ENCODE measurements at regions not wholly inside any gene's neighbourhood (a gene's known extent, or its start where the extent isn't known, plus 50 kb on each side); places are given as distances from the start of the nearest gene placed in this dataset.

DNA sequence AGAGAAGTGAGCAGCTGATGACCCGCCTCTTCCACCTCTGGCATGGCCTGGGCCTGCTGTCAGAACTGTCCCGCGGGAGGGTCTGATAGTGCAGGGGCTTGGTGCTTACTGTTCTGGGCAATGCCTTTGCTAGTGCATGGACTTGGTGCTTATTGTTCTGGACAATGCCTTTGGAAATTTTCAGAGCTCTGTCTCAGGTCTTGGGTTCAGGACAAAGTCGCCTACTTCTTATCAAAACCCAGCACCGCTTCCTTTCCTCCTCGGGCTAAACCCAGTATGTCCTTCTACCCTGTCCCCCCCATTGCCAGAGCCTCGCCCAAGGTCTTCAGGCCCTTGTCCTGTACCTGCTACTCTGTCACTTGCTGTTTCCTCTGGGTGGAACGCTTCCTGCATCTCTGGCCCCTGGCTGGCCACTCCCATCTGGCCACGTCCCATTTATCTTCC is 149.6 kb downstream of the ACKR3 start (continued):
- TF ChIP-seq, protein P1, sequence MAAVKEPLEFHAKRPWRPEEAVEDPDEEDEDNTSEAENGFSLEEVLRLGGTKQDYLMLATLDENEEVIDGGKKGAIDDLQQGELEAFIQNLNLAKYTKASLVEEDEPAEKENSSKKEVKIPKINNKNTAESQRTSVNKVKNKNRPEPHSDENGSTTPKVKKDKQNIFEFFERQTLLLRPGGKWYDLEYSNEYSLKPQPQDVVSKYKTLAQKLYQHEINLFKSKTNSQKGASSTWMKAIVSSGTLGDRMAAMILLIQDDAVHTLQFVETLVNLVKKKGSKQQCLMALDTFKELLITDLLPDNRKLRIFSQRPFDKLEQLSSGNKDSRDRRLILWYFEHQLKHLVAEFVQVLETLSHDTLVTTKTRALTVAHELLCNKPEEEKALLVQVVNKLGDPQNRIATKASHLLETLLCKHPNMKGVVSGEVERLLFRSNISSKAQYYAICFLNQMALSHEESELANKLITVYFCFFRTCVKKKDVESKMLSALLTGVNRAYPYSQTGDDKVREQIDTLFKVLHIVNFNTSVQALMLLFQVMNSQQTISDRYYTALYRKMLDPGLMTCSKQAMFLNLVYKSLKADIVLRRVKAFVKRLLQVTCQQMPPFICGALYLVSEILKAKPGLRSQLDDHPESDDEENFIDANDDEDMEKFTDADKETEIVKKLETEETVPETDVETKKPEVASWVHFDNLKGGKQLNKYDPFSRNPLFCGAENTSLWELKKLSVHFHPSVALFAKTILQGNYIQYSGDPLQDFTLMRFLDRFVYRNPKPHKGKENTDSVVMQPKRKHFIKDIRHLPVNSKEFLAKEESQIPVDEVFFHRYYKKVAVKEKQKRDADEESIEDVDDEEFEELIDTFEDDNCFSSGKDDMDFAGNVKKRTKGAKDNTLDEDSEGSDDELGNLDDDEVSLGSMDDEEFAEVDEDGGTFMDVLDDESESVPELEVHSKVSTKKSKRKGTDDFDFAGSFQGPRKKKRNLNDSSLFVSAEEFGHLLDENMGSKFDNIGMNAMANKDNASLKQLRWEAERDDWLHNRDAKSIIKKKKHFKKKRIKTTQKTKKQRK (IDR thresholded peaks at IDR 0.05; ENCODE audit: borderline replicate concordance, low read depth, low read length), result no peak
- TF ChIP-seq, protein P2, sequence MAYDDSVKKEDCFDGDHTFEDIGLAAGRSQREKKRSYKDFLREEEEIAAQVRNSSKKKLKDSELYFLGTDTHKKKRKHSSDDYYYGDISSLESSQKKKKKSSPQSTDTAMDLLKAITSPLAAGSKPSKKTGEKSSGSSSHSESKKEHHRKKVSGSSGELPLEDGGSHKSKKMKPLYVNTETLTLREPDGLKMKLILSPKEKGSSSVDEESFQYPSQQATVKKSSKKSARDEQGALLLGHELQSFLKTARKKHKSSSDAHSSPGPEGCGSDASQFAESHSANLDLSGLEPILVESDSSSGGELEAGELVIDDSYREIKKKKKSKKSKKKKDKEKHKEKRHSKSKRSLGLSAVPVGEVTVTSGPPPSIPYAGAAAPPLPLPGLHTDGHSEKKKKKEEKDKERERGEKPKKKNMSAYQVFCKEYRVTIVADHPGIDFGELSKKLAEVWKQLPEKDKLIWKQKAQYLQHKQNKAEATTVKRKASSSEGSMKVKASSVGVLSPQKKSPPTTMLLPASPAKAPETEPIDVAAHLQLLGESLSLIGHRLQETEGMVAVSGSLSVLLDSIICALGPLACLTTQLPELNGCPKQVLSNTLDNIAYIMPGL (CRISPR knock-in tag; IDR thresholded peaks at IDR 0.05), result no peak
- no peak for TF ChIP-seq JUN (IDR thresholded peaks at IDR 0.05; ENCODE audit: borderline replicate concordance, low read depth, low read length)
- TF ChIP-seq JUN (CRISPR knock-in tag; IDR thresholded peaks at IDR 0.05; ENCODE audit: borderline replicate concordance), result no peak

DNA sequence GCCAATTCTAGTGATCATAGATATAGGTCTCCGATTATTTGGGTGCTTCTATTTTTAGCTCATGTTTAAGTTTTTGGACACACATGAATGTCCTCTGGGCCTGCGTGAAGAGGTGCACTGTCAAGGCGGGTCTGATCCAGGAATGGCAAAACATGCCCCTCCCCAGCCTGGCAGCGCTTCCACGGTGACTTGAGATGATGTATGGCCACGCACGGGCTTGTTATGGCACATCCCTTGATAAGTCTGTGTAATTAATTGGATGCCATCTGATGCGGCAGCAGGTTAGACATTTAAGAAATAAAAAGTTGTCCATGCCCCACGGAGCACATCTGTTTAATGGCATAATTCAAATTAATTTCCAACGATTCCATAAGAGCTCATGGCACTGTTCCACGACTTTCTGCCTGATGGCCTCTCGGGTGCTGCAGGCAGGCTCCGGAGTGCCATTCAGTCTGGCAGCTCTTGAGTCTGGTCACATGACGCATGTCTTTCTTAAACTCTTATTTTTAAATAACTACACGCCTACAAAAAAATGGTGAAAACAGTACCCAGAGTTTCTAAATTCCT is 151.4 kb downstream of the ACKR3 start:
- WGBS (ENCODE audit: insufficient coverage, low coverage, missing lambda C conversion rate), result under 1% methylated on average over 15 of the region's 15 CpGs
- in situ Hi-C loops (cut with MboI) (no loop called here), intact Hi-C loops (cut with micrococcal nuclease) (no loop called here)
- Histone ChIP-seq H3K4me2 (ENCODE audit: insufficient read depth, low read length) (no peak overlapping the region), H2AFZ (ENCODE audit: low read depth, low read length) (no peak overlapping the region), H3K9ac (ENCODE audit: insufficient read depth in 1 of 2, low read depth in 2 of 2, low read length in 2 of 2) (no peak overlapping the region), H3K27me3 (ENCODE audit: control insufficient read depth in 2 of 2, insufficient read depth in 2 of 2, low read length in 2 of 2) (peaks cover 0 to 13% of the 10 kb centered on the region in 2 experiments; a peak in 4 of 5 replicates), H3K4me1 (replicated peaks in 1 of 2; ENCODE audit: control insufficient read depth in 2 of 2, insufficient read depth in 2 of 2, low read length in 2 of 2) (no peaks in the 10 kb centered on the region), H4K20me1 (replicated peaks; ENCODE audit: control insufficient read depth, insufficient read depth, low read length) (no peaks in the 10 kb centered on the region), H3K9me1 (ENCODE audit: control insufficient read depth, insufficient read depth, low read length) (no peaks in the 10 kb centered on the region), H3K27ac (ENCODE audit: extremely low read depth, low read depth, low read length) (no peak overlapping the region), H3K36me3 (ENCODE audit: control insufficient read depth, insufficient read depth, low read length) (no peaks in the 10 kb centered on the region), H3K4me3 (no peak overlapping the region), H3K79me2 (ENCODE audit: control insufficient read depth, insufficient read depth, low read length) (no peaks in the 10 kb centered on the region), H3K9me3 (replicated peaks; ENCODE audit: control insufficient read depth, insufficient read depth, low read depth, low read length) (no peaks in the 10 kb centered on the region)
- ATAC-seq, result no peak
- ChIA-PET CTCF (ENCODE audit: low intra/inter-chr PET ratio) (no interaction called here), POLR2A (no interaction called here)
- DNase-seq (ENCODE audit: extremely low read depth in 1 of 4, low spot score in 3 of 4), result no peak
- FAIRE-seq, result no peak
- no TSS peak for BruUV-seq (replicated peaks)
- TF ChIP-seq, protein P3, sequence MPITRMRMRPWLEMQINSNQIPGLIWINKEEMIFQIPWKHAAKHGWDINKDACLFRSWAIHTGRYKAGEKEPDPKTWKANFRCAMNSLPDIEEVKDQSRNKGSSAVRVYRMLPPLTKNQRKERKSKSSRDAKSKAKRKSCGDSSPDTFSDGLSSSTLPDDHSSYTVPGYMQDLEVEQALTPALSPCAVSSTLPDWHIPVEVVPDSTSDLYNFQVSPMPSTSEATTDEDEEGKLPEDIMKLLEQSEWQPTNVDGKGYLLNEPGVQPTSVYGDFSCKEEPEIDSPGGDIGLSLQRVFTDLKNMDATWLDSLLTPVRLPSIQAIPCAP (CRISPR knock-in tag; IDR thresholded peaks at IDR 0.05; ENCODE audit: borderline replicate concordance), result no peak
- TF ChIP-seq POLR3G (IDR thresholded peaks at IDR 0.05; ENCODE audit: extremely low read depth, insufficient read length, insufficient replicate concordance) (no peak), SRSF3 (IDR thresholded peaks at IDR 0.05; ENCODE audit: insufficient read depth, low read length) (no peak), EP300 (IDR thresholded peaks at IDR 0.05; ENCODE audit: low read length) (no peak), CBX2 (IDR thresholded peaks at IDR 0.05; ENCODE audit: insufficient read depth, low read length, poor library complexity, severe bottlenecking) (no peak)
- TF ChIP-seq, protein P4, sequence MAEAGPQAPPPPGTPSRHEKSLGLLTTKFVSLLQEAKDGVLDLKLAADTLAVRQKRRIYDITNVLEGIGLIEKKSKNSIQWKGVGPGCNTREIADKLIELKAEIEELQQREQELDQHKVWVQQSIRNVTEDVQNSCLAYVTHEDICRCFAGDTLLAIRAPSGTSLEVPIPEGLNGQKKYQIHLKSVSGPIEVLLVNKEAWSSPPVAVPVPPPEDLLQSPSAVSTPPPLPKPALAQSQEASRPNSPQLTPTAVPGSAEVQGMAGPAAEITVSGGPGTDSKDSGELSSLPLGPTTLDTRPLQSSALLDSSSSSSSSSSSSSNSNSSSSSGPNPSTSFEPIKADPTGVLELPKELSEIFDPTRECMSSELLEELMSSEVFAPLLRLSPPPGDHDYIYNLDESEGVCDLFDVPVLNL (CRISPR knock-in tag; IDR thresholded peaks at IDR 0.05; ENCODE audit: low read depth), result no peak
- TF ChIP-seq, protein P5, sequence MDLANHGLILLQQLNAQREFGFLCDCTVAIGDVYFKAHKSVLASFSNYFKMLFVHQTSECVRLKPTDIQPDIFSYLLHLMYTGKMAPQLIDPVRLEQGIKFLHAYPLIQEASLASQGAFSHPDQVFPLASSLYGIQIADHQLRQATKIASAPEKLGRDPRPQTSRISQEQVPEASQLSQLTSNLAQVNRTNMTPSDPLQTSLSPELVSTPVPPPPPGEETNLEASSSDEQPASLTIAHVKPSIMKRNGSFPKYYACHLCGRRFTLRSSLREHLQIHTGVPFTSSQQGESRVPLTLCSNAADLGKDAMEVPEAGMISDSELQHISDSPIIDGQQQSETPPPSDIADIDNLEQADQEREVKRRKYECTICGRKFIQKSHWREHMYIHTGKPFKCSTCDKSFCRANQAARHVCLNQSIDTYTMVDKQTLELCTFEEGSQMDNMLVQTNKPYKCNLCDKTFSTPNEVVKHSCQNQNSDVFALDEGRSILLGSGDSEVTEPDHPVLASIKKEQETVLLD (IDR thresholded peaks at IDR 0.05), result no peak

All from K562 (cell line).